ENCODE measurements at regions not wholly inside any gene's neighbourhood (a gene's known extent, or its start where the extent isn't known, plus 50 kb on each side); places are given as distances from the start of the nearest gene placed in this dataset.
A peak's percentile ranks its signal among the peaks of the same experiment; 100 is the strongest.

GRCh38 chr6:14726816-14727493, 518.9 kb upstream of the JARID2 start:
- Histone ChIP-seq H3K4me2 (ENCODE audit: low read length) (no peak overlapping the region), H3F3A (ENCODE audit: control insufficient read depth, insufficient read depth) (peaks cover 13% of the 10 kb centered on the region), H3K4me1 (ENCODE audit: control insufficient read depth, low read length) (peaks cover 52% of the 10 kb centered on the region)

GRCh38 chr6:14727494-14728395, 518.1 kb upstream of the JARID2 start:
- Histone ChIP-seq H3K9me2 (replicated peaks; ENCODE audit: control insufficient read depth, low read length) (no peaks in the 10 kb centered on the region), H3K79me2 (ENCODE audit: control insufficient read depth, low read length) (no peaks in the 10 kb centered on the region), H3K27ac (ENCODE audit: low read depth, low read length) (no peak overlapping the region), H3K36me3 (ENCODE audit: control insufficient read depth, low read length) (peaks cover 12% of the 10 kb centered on the region), H4K20me1 (ENCODE audit: control insufficient read depth, insufficient read depth, low read depth, low read length) (no peaks in the 10 kb centered on the region), H3K4me1 (ENCODE audit: control insufficient read depth, low read length) (peaks cover 52% of the 10 kb centered on the region), H3K27me3 (ENCODE audit: control insufficient read depth, low read length) (no peaks in the 10 kb centered on the region), H3K9me3 (ENCODE audit: control insufficient read depth, insufficient read depth, low read length) (no peaks in the 10 kb centered on the region), H3K4me2 (ENCODE audit: low read length) (peak overlapping the region; percentile 91; the same call in 1 of the 2 replicates), H3K4me3 (ENCODE audit: low read length) (no peak overlapping the region; the same call in 1 of the 2 replicates), H3F3A (ENCODE audit: control insufficient read depth, insufficient read depth) (peaks cover 13% of the 10 kb centered on the region)
- TF ChIP-seq EZH2phosphoT487 (IDR thresholded peaks at IDR 0.05; ENCODE audit: borderline replicate concordance, low read length) (no peak), CTCF (IDR thresholded peaks at IDR 0.05; ENCODE audit: low read depth, low read length, poor library complexity, severe bottlenecking) (no peak)

More at GRCh38 chr6:14726816-14727493, 518.9 kb upstream of the JARID2 start:
- Histone ChIP-seq H3K9me2 (replicated peaks; ENCODE audit: control insufficient read depth, low read length) (no peaks in the 10 kb centered on the region), H3K79me2 (ENCODE audit: control insufficient read depth, low read length) (no peaks in the 10 kb centered on the region), H3K9me3 (ENCODE audit: control insufficient read depth, insufficient read depth, low read length) (no peaks in the 10 kb centered on the region), H4K20me1 (ENCODE audit: control insufficient read depth, insufficient read depth, low read depth, low read length) (no peaks in the 10 kb centered on the region), H3K36me3 (ENCODE audit: control insufficient read depth, low read length) (peaks cover 12% of the 10 kb centered on the region), H3K4me3 (ENCODE audit: low read length) (no peak overlapping the region), H3K27me3 (ENCODE audit: control insufficient read depth, low read length) (no peaks in the 10 kb centered on the region), H3K27ac (ENCODE audit: low read depth, low read length) (no peak overlapping the region)
- no peak for TF ChIP-seq EZH2phosphoT487 (IDR thresholded peaks at IDR 0.05; ENCODE audit: borderline replicate concordance, low read length)
- no peak for TF ChIP-seq CTCF (IDR thresholded peaks at IDR 0.05; ENCODE audit: low read depth, low read length, poor library complexity, severe bottlenecking)

GRCh38 chr6:14728396-14729024, 517.4 kb upstream of the JARID2 start:
- H3K27ac ChIP-seq (ENCODE audit: low read depth, low read length): peak overlapping the region; percentile 94

More at GRCh38 chr6:14728396-14729024, 517.4 kb upstream of the JARID2 start:
- H4K20me1 ChIP-seq (ENCODE audit: control insufficient read depth, insufficient read depth, low read depth, low read length): no peaks in the 10 kb centered on the region
- no peaks in the 10 kb centered on the region for H3K9me3 ChIP-seq (ENCODE audit: control insufficient read depth, insufficient read depth, low read length)
- H3K4me3 ChIP-seq (ENCODE audit: low read length): peak overlapping the region; percentile 68
- H3K9me2 ChIP-seq (replicated peaks; ENCODE audit: control insufficient read depth, low read length): no peaks in the 10 kb centered on the region
- H3K4me2 ChIP-seq (ENCODE audit: low read length): peak overlapping the region; percentile 91
- H3K36me3 ChIP-seq (ENCODE audit: control insufficient read depth, low read length): peaks cover 12% of the 10 kb centered on the region
- TF ChIP-seq EZH2phosphoT487 (IDR thresholded peaks at IDR 0.05; ENCODE audit: borderline replicate concordance, low read length) (no peak), CTCF (IDR thresholded peaks at IDR 0.05; ENCODE audit: low read depth, low read length, poor library complexity, severe bottlenecking) (no peak)
- no peaks in the 10 kb centered on the region for H3K27me3 ChIP-seq (ENCODE audit: control insufficient read depth, low read length)
- no peaks in the 10 kb centered on the region for H3K79me2 ChIP-seq (ENCODE audit: control insufficient read depth, low read length)
- H3F3A ChIP-seq (ENCODE audit: control insufficient read depth, insufficient read depth): peaks cover 13% of the 10 kb centered on the region
- H3K4me1 ChIP-seq (ENCODE audit: control insufficient read depth, low read length): peaks cover 52% of the 10 kb centered on the region
